HL-60/S4 treated with phorbol 12-myristate 13-acetate at 8.2 ng/mL for 4 days and 3 days (cell line): ENCODE measurements at regions not wholly inside any gene's neighbourhood (a gene's known extent, or its start where the extent isn't known, plus 50 kb on each side); places are given as distances from the start of the nearest gene placed in this dataset.

Experiments
- in situ Hi-C: fragments of 300-500 bp; cut with MboI; formaldehyde crosslinking; loops from 2 replicates; pipeline ENCODE4 v1.15.0; 2022; ENCODE audit warnings: low sequenced_read_pairs

GRCh38 chr2:58739033-58739432 is 497.9 kb upstream of the FANCL start:
- in situ Hi-C loops: no loop called here

GRCh38 chr2:58734365-58734764 is 493.2 kb upstream of the FANCL start:
- in situ Hi-C loops: no loop called here

GRCh38 chr2:58732999-58733398 is 491.9 kb upstream of the FANCL start:
- in situ Hi-C loops: no loop called here

GRCh38 chr2:58731488-58731869 is 490.4 kb upstream of the FANCL start:
- in situ Hi-C loops: no loop called here

- in situ Hi-C loops: no loop called here
Measured at GRCh38 chr2:58730764-58731487, 489.8 kb upstream of the FANCL start.

- in situ Hi-C loops: no loop called here
Measured at GRCh38 chr2:58727981-58728656, 487.0 kb upstream of the FANCL start.

- in situ Hi-C loops: no loop called here
Measured at GRCh38 chr2:58721912-58722591, 480.9 kb upstream of the FANCL start.

- in situ Hi-C loops: no loop called here
Measured at GRCh38 chr2:58720770-58721697, 479.9 kb upstream of the FANCL start.

GRCh38 chr2:58720033-58720769 is 479.1 kb upstream of the FANCL start:
- in situ Hi-C loops: no loop called here

- in situ Hi-C loops: no loop called here
Measured at GRCh38 chr2:58715344-58715743, 474.2 kb upstream of the FANCL start.

- in situ Hi-C loops: no loop called here
Measured at GRCh38 chr2:58714238-58714637, 473.1 kb upstream of the FANCL start.

- in situ Hi-C loops: no loop called here
Measured at GRCh38 chr2:58710795-58711279, 469.7 kb upstream of the FANCL start.

- in situ Hi-C loops: no loop called here
Measured at GRCh38 chr2:58709687-58710354, 468.7 kb upstream of the FANCL start.

GRCh38 chr2:58709274-58709673 is 468.1 kb upstream of the FANCL start:
- in situ Hi-C loops: no loop called here

- in situ Hi-C loops: no loop called here
Measured at GRCh38 chr2:58708565-58708964, 467.4 kb upstream of the FANCL start.

GRCh38 chr2:58702302-58702885 is 461.3 kb upstream of the FANCL start:
- in situ Hi-C loops: no loop called here

- in situ Hi-C loops: no loop called here
Measured at GRCh38 chr2:58701688-58702301, 460.7 kb upstream of the FANCL start.

- in situ Hi-C loops: no loop called here
Measured at GRCh38 chr2:58700591-58700990, 459.5 kb upstream of the FANCL start.

- in situ Hi-C loops: no loop called here
Measured at GRCh38 chr2:58699411-58699810, 458.3 kb upstream of the FANCL start.
